Forelimb muscle (tissue), 1 donor: ENCODE measurements at regions not wholly inside any gene's neighbourhood (a gene's known extent, or its start where the extent isn't known, plus 50 kb on each side); places are given as distances from the start of the nearest gene placed in this dataset.
"Not testable (repeated sequence)": the region's sequence is repeated elsewhere in the genome, so short reads cannot be mapped to it uniquely, and the experiment has no call there.

ENCODE experiments used
- DNase-seq: peaks from one replicate; pipeline ENCODE4 v3.0.0-alpha.2; 2013; ENCODE audit warnings: low read depth

DNA sequence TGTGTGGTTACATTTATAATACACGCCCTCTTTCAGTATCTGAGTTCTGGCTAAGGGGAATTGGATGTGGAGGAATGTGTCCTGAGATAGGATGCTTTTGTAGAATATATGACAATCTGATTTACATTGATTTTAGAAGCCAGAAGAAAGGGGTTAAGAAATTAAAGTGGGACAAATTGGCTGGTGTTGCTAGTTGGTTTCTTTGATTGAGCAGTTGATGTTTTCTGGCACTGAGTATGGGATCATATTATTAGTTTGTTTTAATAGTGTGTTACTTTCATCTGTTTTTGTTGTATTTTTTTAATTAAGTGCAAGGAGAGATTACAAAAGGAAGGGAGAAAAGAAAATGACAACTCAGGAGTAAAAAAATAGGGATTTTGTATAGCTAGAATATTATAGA is 1634.7 kb upstream of the B3GALT2 start:
- DNase-seq = no peak

- no peak for DNase-seq
Observed at GRCh38 chr1:194818674-194819073, 1632.3 kb upstream of the B3GALT2 start.

DNA sequence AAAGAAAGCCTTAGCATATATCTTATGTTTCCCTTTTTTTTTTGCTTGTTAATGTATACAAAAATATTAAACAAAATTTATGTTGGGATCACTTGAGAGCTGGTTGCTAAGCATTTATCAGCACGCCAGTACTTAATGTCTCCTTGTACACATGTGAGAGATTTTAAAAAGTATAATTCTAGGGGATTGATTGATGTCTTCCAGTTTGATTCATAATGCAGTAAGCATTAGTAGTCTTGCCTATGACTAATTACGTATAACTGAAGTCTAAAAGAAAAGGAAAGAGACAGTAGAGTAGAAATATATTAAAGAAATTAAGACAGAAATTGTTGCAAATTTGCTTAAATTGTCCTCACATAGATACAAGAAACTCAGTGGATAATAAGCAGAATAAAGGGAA is 1630.4 kb upstream of the B3GALT2 start:
- DNase-seq = no peak

DNA sequence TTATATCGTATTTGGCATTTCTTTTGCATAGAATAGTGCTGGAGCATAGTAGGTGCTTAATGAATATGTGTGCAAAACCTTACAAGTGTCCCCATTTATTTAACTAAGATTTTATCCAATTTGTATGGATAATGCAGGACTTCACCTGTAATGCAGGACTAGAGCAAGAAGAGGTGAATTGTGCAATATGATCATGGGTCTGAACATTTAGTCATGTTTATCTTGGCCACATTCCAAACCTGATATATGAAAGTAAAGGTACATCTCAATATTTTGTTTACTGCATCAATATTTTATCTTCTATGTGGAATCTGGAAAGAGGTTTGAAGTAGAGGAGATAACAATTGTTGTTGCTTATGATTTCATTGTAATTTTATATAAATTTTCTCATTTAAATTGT is 1626.7 kb upstream of the B3GALT2 start:
- DNase-seq = no peak

- no peak for DNase-seq
Observed at GRCh38 chr1:194809665-194810064, 1623.3 kb upstream of the B3GALT2 start.

DNA sequence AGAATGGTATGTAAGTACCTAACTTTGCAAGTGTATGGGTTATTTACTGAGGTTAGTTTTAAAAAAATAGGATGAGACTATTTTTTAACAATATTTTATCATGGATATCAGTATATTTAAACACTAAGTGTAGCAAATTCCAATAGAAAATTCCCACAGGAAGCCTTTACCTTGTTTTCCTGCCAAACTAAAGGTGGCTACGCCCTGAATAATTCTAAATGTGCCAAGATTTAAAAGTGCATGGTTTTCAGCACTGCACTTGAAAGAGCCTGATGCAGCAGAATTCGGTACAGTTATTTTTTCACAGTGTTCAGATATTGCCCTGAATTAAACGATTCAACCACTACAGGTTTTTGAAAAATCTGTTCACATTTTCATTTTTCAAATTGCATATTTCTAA is 1622.8 kb upstream of the B3GALT2 start:
- peak; percentile 9 for DNase-seq

DNA sequence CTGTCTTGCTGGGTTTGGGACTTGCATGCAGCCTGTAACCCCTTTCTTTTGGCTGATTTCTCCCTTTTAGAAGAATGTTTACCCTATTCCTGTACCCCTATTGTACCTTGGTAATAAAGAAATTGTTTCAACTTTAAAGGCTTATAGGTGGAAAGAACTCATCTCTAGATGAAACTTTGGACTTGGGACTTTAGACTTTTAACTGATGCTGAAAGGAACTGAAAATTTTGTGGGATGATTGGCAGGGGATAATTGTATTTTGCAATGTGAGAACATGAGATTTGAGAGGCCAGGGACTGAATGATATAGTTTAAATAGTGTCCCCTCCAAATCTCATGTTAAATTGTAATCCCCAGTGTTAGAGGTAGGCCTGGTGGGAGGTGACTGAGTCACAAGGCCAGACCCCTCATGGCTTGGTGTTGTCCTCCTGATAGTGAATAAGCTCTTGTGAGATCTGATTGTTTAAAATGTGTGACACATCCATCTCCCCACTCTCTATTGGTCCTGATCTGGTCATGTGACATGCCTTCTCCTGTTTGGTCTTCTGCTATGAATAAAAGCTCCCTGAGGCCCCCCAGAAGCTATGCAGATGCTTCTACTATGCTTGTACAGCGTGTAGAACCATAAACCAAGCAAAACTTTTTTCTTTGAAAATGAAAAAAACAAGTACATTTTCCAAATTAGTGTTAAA is 1621.3 kb upstream of the B3GALT2 start:
- DNase-seq = no peak

GRCh38 chr1:194802572-194802971 is 1616.2 kb upstream of the B3GALT2 start:
- no peak for DNase-seq

- DNase-seq = no peak
Observed at GRCh38 chr1:194795917-194796593, 1609.6 kb upstream of the B3GALT2 start.

- DNase-seq = no peak
Observed at GRCh38 chr1:194787001-194787400, 1600.6 kb upstream of the B3GALT2 start.

- DNase-seq = no peak
Observed at GRCh38 chr1:194786027-194786426, 1599.6 kb upstream of the B3GALT2 start.

DNA sequence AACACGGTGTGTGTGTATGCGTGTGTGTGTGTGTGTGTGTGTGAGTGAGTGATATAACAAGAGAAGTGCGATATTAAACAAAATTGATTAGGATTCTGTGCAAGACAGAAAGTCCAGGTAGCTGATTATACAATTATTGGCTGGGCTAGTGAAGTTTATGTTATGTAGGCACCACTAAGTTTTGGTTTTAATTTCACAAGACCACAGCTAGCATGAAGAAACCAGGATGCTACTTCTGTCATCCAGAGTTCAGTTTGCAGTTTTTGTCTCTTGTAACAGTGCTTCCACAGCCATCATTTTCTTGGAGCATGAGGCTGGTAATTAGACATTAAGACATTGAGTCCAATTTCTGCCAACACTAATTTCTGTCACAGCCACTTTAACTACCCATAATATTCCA is 1590.2 kb upstream of the B3GALT2 start:
- no peak for DNase-seq

DNA sequence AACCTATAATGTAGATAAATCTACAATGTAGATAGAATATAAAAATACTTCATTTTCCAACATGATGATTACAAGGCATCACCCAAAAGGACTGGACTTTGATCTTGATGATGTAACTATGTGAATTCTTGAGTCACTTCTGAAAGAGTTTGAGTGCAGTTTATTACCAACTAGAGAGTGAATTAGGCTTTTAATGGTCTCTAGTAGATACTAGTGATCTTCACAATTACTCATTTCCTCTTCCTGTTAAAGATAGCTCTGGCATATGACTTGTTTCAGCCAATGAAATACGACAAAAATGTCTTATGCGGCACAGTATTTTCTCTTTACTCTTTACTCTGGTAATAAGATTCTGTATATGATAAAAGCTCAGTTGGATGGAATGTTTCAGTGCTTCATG is 1588.1 kb upstream of the B3GALT2 start:
- no peak for DNase-seq

- no peak for DNase-seq
Observed at GRCh38 chr1:194755241-194755994, 1569.0 kb upstream of the B3GALT2 start.

GRCh38 chr1:194738843-194739242 is 1552.4 kb upstream of the B3GALT2 start:
- DNase-seq = not testable (repeated sequence)

- no peak for DNase-seq
Observed at GRCh38 chr1:194734970-194735369, 1548.6 kb upstream of the B3GALT2 start.

GRCh38 chr1:194731025-194731424 is 1544.6 kb upstream of the B3GALT2 start:
- no peak for DNase-seq

GRCh38 chr1:194730304-194730703 is 1543.9 kb upstream of the B3GALT2 start:
- DNase-seq = no peak

DNA sequence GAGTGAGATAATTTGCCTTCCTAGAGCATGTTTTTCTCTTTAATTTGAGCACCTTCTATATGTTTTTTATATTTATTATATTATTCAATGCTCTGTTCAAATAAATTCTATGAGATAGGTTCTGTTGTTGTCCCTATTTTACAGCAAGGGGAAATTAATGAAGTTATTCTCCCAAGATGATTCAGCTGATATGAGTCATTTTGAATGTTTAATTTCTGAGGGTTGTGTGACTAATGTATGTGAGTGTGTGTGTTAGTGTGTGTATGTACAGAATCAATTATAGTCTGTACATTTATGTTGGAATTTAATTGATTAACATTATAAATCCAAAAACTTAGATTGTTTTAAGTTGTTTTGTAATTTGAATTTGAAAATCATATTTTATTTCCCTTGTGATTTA is 1536.7 kb upstream of the B3GALT2 start:
- DNase-seq = no peak

DNA sequence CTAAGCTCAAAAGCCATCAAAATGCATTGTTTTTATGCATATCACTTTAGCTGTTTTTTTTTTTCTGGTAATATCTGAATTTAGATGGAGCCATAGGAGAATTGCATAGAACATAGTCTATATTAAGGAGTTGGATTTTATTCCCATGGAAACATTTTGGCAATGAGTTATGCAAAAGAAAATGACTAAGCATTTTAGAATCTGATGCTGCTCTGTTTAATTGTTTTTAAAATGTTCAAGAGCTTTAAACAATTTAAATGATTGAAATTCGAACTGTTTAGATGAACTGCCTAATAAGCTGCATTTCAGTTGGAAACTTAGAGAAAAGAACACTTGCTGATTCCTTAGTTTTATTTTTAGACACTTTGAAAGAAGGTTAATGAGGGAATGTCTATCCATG is 1531.5 kb upstream of the B3GALT2 start:
- no peak for DNase-seq

DNA sequence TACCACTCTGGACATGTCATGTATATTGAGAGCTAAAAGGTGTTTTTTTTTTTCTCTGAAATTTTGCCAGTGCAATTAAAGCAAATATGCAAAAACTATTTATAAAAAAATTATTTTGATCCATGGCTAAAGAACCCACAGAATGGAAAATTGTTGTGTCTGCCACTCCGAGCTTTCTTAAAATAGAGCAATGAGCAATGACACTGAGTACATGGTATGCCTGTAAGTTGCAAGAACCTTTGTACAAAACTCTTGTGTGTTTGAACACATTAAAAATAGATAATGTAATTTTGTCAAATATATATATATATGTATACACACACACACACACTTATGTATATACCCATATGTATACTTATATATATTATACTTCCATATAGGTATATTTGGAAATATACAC is 1530.9 kb upstream of the B3GALT2 start:
- DNase-seq = no peak

GRCh38 chr1:194710671-194711070 is 1524.3 kb upstream of the B3GALT2 start:
- DNase-seq = no peak

DNA sequence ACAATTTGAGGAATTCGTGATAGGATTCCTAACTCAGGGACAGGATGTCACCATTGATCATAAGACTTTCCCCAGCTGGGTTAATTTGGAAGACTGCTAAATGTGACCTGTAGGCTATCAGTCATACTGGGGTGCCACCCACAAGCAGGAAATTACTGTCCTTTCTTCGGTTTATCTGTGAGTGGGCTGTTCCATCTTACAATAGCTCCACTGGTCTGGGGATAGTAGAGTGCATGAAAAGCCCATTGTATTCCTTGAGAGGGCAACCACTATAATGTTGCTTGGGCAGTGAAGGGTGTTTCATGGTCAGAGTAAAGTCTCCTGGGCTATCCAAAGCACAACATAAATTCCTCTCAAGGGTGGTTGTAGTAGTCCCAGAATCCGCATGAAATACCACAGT is 1523.0 kb upstream of the B3GALT2 start:
- no peak for DNase-seq
